CD4-positive, alpha-beta T cell (primary cell): ENCODE measurements at regions not wholly inside any gene's neighbourhood (a gene's known extent, or its start where the extent isn't known, plus 50 kb on each side); places are given as distances from the start of the nearest gene placed in this dataset.

Experiments
- ATAC-seq: fragments of 200-7000 bp; cut with Tn5 transposase; one replicate; pipeline ENCODE4 v1.10.0; 2022; ENCODE audit warnings: mild to moderate bottlenecking; ENCODE audit not compliant: poor library complexity
- CTCF ChIA-PET: fragments of 350-600 bp; sonication (Branson Sonifier 250); formaldehyde crosslinking; loops from one replicate; lab custom pipeline; 2021; ENCODE audit warnings: antibody characterized with exemption, inconsistent platforms; lab: Charles Lee
- POLR2A ChIA-PET: fragments of 350-600 bp; sonication (Branson Sonifier 250); formaldehyde crosslinking; loops from one replicate; lab custom pipeline; 2021; ENCODE audit warnings: antibody characterized with exemption, inconsistent platforms; lab: Charles Lee
- DNase-seq, 14 experiments: peaks; one replicate each; pipeline ENCODE4 v3.0.0-alpha.2; 2013 to 2020; ENCODE audit warnings: mixed read lengths in 2 of 14
- H3K27ac ChIP-seq, 2 donors: one replicate each; pipeline versions ENCODE4 v1.5.1 to v1.7.0; 2013; ENCODE audit warnings: low read length in 2 of 2, low read depth in 1 of 2, mild to moderate bottlenecking in 1 of 2
- H3K27me3 ChIP-seq, 2 experiments: 1 replicate in 1 of 2; 2 replicates in 1 of 2; pipeline versions ENCODE4 v1.6.1 to v1.7.0; 2013; ENCODE audit warnings: low read length in 2 of 2, control low read depth in 1 of 2, mild to moderate bottlenecking in 1 of 2, moderate library complexity in 1 of 2; ENCODE audit not compliant: insufficient read depth in 2 of 2, control insufficient read depth in 1 of 2
- H3K36me3 ChIP-seq: one replicate; pipeline ENCODE4 v1.6.1; 2013; ENCODE audit warnings: low read length, control low read depth; ENCODE audit not compliant: insufficient read depth
- H3K4me1 ChIP-seq: one replicate; pipeline ENCODE4 v1.6.1; 2013; ENCODE audit warnings: low read length, control low read depth; ENCODE audit not compliant: insufficient read depth
- H3K4me3 ChIP-seq: one replicate; pipeline ENCODE4 v1.5.1; 2013; ENCODE audit warnings: mild to moderate bottlenecking, low read length, moderate library complexity
- H3K9me3 ChIP-seq, 2 experiments: 1 replicate in 1 of 2; 2 replicates in 1 of 2; pipeline versions ENCODE4 v1.6.1 to v1.7.0; 2013; ENCODE audit warnings: low read length in 2 of 2, mild to moderate bottlenecking in 2 of 2, control low read depth in 1 of 2, moderate library complexity in 1 of 2; ENCODE audit not compliant: control insufficient read depth in 1 of 2, insufficient read depth in 1 of 2
- H3K27ac Mint-ChIP-seq: one replicate; pipeline ENCODE4 v1.8.0; 2020; ENCODE audit warnings: mixed read lengths
- H3K27me3 Mint-ChIP-seq: one replicate; pipeline ENCODE4 v1.8.0; 2021; ENCODE audit warnings: mixed read lengths
- H3K36me3 Mint-ChIP-seq: one replicate; pipeline ENCODE4 v1.8.0; 2021; ENCODE audit warnings: low read depth, mixed read lengths
- H3K4me1 Mint-ChIP-seq: one replicate; pipeline ENCODE4 v1.8.0; 2021; ENCODE audit warnings: low read depth, mixed read lengths
- H3K4me3 Mint-ChIP-seq: one replicate; pipeline ENCODE4 v1.8.0; 2020; ENCODE audit warnings: mild to moderate bottlenecking, mixed read lengths
- H3K9me3 Mint-ChIP-seq: one replicate; pipeline ENCODE4 v1.8.0; 2020; ENCODE audit warnings: mixed read lengths
- intact Hi-C, 2 experiments: fragments of 100-400 bp; cut with DNase I in 1 of 2; cut with micrococcal nuclease in 1 of 2; formaldehyde crosslinking; loops; one replicate each; pipeline versions ENCODE4 v1.15.1 to v1.9.0; 2023 to 2025; cut with DNase I, micrococcal nuclease
- TF ChIP-seq, protein P1 (sequence below): fragments of 200-600 bp; IDR thresholded peaks from one replicate; pipeline ENCODE4 v1.8.0; 2022; ENCODE audit warnings: antibody characterized with exemption, mild to moderate bottlenecking

DNA sequence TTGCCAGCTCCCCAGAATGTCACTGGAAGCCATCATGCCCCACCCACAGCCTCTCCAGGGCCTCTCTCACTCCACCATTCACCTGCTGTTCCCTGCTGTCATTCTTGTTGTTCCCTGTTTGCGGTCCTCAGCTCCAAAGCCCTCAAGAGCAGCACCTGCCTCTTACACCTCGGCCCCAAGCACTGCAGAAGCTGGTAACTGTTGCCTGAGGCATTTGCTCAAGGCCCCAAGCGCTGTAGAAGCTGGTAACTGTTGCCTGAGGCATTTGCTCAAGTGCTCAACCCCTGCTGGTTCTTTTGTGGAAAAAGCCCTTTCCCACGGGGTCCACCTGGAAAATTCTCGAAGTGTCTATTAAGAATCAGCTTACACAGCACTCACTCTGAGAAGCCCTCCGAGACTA is 78.0 kb downstream of the ARL6IP4 start:
- Mint-ChIP-seq H3K4me1 (peaks cover 22% of the 10 kb centered on the region), H3K27ac (no peak overlapping the region), H3K36me3 (peaks cover 19% of the 10 kb centered on the region), H3K9me3 (no peaks in the 10 kb centered on the region), H3K4me3 (no peak overlapping the region), H3K27me3 (no peaks in the 10 kb centered on the region)
- ATAC-seq (no peak), DNase-seq (no peak)
- Histone ChIP-seq H3K4me3 (no peak overlapping the region), H3K9me3 (no peaks in the 10 kb centered on the region), H3K36me3 (no peaks in the 10 kb centered on the region), H3K27ac (no peak overlapping the region), H3K27me3 (no peaks in the 10 kb centered on the region), H3K4me1 (peaks cover 16% of the 10 kb centered on the region)
- intact Hi-C loops: no loop called here
- TF ChIP-seq, protein P1, sequence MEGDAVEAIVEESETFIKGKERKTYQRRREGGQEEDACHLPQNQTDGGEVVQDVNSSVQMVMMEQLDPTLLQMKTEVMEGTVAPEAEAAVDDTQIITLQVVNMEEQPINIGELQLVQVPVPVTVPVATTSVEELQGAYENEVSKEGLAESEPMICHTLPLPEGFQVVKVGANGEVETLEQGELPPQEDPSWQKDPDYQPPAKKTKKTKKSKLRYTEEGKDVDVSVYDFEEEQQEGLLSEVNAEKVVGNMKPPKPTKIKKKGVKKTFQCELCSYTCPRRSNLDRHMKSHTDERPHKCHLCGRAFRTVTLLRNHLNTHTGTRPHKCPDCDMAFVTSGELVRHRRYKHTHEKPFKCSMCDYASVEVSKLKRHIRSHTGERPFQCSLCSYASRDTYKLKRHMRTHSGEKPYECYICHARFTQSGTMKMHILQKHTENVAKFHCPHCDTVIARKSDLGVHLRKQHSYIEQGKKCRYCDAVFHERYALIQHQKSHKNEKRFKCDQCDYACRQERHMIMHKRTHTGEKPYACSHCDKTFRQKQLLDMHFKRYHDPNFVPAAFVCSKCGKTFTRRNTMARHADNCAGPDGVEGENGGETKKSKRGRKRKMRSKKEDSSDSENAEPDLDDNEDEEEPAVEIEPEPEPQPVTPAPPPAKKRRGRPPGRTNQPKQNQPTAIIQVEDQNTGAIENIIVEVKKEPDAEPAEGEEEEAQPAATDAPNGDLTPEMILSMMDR: no peak
- POLR2A ChIA-PET: interaction anchor here (1.0 kb wide), 1 partner anchor 16 kb away, joined by 3 read pairs; no protein-coding TSS in a partner anchor
- CTCF ChIA-PET: no interaction called here

DNA sequence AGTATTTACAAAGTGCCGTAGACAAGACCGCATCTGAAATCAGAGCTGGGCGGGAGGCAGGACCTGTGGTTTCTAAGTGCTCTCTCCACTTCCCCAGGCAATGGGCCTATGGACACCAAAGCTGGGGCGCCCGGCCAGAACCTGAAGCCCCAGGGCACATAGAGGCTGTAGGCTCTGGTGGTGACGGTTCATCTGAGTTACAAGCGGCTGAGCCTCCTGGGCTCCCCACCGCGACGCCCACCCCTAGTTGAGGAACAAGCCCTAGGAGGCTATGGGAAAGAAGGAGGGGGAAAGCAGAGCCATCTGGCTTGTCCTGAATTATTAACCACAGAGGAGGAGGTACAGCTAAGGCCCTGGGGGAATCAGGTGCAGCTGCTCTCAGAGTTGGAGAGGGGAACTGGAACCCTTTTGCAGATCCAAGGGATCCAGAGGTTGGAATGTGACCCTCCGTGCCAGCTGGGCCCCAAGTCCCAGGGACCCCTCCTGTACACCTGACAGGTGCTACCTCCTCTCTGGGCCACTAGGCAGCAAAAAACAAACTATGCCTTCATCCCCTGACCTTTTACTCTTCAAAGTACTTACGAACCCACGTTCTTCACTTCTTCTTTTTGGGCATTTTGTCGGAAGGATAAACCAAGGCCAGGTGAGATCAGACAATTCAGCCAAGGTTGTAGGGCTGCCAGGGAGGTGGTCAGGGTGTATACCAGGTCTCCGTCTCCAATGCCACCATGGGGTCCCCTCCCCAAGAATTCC is 77.2 kb downstream of the ARL6IP4 start:
- no peak for DNase-seq
- Mint-ChIP-seq H3K4me3 (no peak overlapping the region), H3K27me3 (no peaks in the 10 kb centered on the region), H3K4me1 (peaks cover 18% of the 10 kb centered on the region), H3K36me3 (peaks cover 19% of the 10 kb centered on the region), H3K27ac (no peak overlapping the region), H3K9me3 (no peaks in the 10 kb centered on the region)
- Histone ChIP-seq H3K36me3 (no peaks in the 10 kb centered on the region), H3K9me3 (no peaks in the 10 kb centered on the region), H3K27ac (no peak overlapping the region), H3K4me3 (no peak overlapping the region), H3K27me3 (no peaks in the 10 kb centered on the region), H3K4me1 (peaks cover 9% of the 10 kb centered on the region)
- POLR2A ChIA-PET: no interaction called here
- CTCF ChIA-PET: no interaction called here
- TF ChIP-seq, protein P1: no peak
- ATAC-seq: no peak
- intact Hi-C loops: no loop called here

DNA sequence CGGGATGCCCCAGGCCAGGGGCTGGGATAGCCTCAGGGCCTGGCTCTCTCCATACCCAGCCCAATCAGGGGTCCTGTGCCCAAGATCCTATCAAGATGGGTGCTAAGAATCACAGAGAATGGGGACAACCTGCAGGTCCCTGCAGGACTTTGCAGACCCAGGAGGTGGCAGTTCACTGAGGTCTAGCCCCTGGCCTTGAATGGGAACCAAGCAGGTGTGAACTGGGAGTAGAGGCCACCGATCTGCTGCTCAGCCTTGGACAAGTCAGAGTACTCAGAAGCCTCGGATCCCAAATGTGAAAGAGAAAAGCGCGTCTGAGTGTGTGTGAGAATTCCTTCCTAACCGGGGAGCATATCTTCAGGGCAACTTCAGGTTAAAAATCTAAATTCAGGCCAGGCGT is 76.2 kb downstream of the ARL6IP4 start:
- Histone ChIP-seq H3K9me3 (no peaks in the 10 kb centered on the region), H3K27ac (no peak overlapping the region), H3K4me3 (no peak overlapping the region), H3K27me3 (no peaks in the 10 kb centered on the region), H3K36me3 (no peaks in the 10 kb centered on the region), H3K4me1 (peaks cover 6% of the 10 kb centered on the region)
- TF ChIP-seq, protein P1: no peak
- H3K9me3 Mint-ChIP-seq: no peaks in the 10 kb centered on the region
- intact Hi-C loops: no loop called here
- POLR2A ChIA-PET: no interaction called here
- no peaks in the 10 kb centered on the region for H3K27me3 Mint-ChIP-seq
- CTCF ChIA-PET: interaction anchor here (0.5 kb wide), 1 partner anchor 222 kb away, joined by 4 read pairs; no protein-coding TSS in a partner anchor
- ATAC-seq (no peak), DNase-seq (no peak)
- peaks cover 12% of the 10 kb centered on the region for H3K4me1 Mint-ChIP-seq
- no peak overlapping the region for H3K4me3 Mint-ChIP-seq
- H3K36me3 Mint-ChIP-seq: peaks cover 19% of the 10 kb centered on the region
- H3K27ac Mint-ChIP-seq: no peak overlapping the region
